ENCODE measurements at regions not wholly inside any gene's neighbourhood (a gene's known extent, or its start where the extent isn't known, plus 50 kb on each side); places are given as distances from the start of the nearest gene placed in this dataset.

GRCh38 chr4:124833831-124834505, 121.4 kb upstream of the ANKRD50 start:
- dilution Hi-C loops (cut with MboI; ENCODE audit: extremely low pct_ligation_motif_present, low sequenced_read_pairs) (no loop called here), intact Hi-C loops (cut with micrococcal nuclease) (no loop called here)
- Histone ChIP-seq H3K9me3 (replicated peaks; ENCODE audit: control insufficient read depth, insufficient read depth, low read length) (peaks cover 1% of the 10 kb centered on the region), H2AFZ (ENCODE audit: low read depth, low read length) (no peak overlapping the region), H3K4me2 (ENCODE audit: insufficient read depth, low read length) (no peak overlapping the region), H3K9me1 (replicated peaks; ENCODE audit: control insufficient read depth, extremely low read depth, insufficient read depth, low read length) (no peaks in the 10 kb centered on the region), H3K4me1 (ENCODE audit: control insufficient read depth, extremely low read depth, insufficient read depth, low read length) (no peaks in the 10 kb centered on the region), H3K4me3 (replicated peaks in 1 of 3; ENCODE audit: insufficient read depth in 1 of 3, low read depth in 1 of 3, low read length in 3 of 3) (no peak overlapping the region), H3K9ac (replicated peaks; ENCODE audit: extremely low read depth, insufficient read depth, low read length) (no peak overlapping the region), H3K27me3 (ENCODE audit: control insufficient read depth in 2 of 2, insufficient read depth in 2 of 2, low read length in 2 of 2) (no peaks in the 10 kb centered on the region), H3K27ac (ENCODE audit: insufficient read depth, low read depth, low read length) (no peak overlapping the region), H3K79me2 (ENCODE audit: control insufficient read depth, insufficient read depth, low read length) (no peaks in the 10 kb centered on the region), H4K20me1 (replicated peaks; ENCODE audit: control insufficient read depth, extremely low read depth, insufficient read depth, low read length) (no peaks in the 10 kb centered on the region), H3K36me3 (ENCODE audit: control insufficient read depth in 2 of 2, extremely low read depth in 1 of 2, insufficient read depth in 2 of 2, low read length in 2 of 2) (no peaks in the 10 kb centered on the region)
- ChIA-PET POLR2A (no interaction called here), CTCF (interaction anchor here (0.6 kb wide), 1 partner anchor 910 kb away, joined by 3 read pairs; no protein-coding TSS in a partner anchor)
- BruUV-seq (replicated peaks): no TSS peak
- DNase-seq (ENCODE audit: low read depth, low spot score) (no peak), FAIRE-seq (no peak)
- no peak for TF ChIP-seq MYC (IDR thresholded peaks at IDR 0.05; ENCODE audit: low read depth, low read length)
- no peak for TF ChIP-seq GATA2 (IDR thresholded peaks at IDR 0.05; ENCODE audit: insufficient read depth, insufficient read length, low read depth, low read length)
- TF ChIP-seq EZH2 (IDR thresholded peaks at IDR 0.05; ENCODE audit: borderline replicate concordance, low read depth, low read length, severe bottlenecking): no peak
- TF ChIP-seq MAX (IDR thresholded peaks at IDR 0.05; ENCODE audit: insufficient read depth, insufficient read length): no peak
- no peak for TF ChIP-seq FOS (IDR thresholded peaks at IDR 0.05; ENCODE audit: borderline replicate concordance, insufficient read depth, low read length)
- TF ChIP-seq JUN (IDR thresholded peaks at IDR 0.05; ENCODE audit: borderline replicate concordance, insufficient read depth, insufficient read length, low read depth): no peak
- TF ChIP-seq POLR2A (IDR thresholded peaks at IDR 0.05; ENCODE audit: low read depth, low read length): no peak
- TF ChIP-seq CTCF (IDR thresholded peaks at IDR 0.05; ENCODE audit: extremely low read depth in 1 of 2, insufficient read depth in 1 of 2, low read depth in 1 of 2, low read length in 2 of 2): no peak
- no peak for TF ChIP-seq POLR2AphosphoS5 (IDR thresholded peaks at IDR 0.05; ENCODE audit: insufficient read depth, low read depth, low read length)
